GM12872 (cell line): ENCODE measurements at regions not wholly inside any gene's neighbourhood (a gene's known extent, or its start where the extent isn't known, plus 50 kb on each side); places are given as distances from the start of the nearest gene placed in this dataset.

Source experiments
- CTCF ChIP-seq: IDR thresholded peaks from 3 replicates; pipeline ENCODE4 v1.5.1; 2011; ENCODE audit warnings: low read depth, mild to moderate bottlenecking, low read length, moderate library complexity; ENCODE audit not compliant: insufficient read depth

DNA sequence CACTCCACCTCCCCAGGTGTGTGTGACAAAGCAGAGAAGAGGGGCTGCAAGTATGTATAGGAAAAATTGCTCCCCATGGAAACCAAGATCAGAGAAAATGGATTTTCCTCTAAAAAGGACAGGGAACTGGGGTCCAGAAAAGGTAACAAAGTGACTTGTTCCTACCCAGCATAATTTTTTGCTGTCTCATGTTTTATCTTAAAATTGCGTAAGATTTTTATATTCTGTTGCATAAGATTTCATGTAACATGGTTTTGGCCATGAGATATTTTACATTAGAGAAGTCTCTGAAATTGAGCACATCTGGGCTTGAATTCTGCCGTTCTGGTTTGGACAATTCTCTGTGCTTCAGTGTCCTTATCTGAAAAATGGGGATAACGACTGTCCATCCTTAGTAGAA is 335.7 kb upstream of the RORA start:
- no peak for TF ChIP-seq CTCF

- no peak for TF ChIP-seq CTCF
These were observed 329.4 kb upstream of the RORA start for GRCh38 chr15:61558172-61559136.

- TF ChIP-seq CTCF, result no peak
These were observed 327.0 kb upstream of the RORA start for GRCh38 chr15:61556037-61556648.

GRCh38 chr15:61549727-61550126 is 320.6 kb upstream of the RORA start:
- TF ChIP-seq CTCF, result no peak

DNA sequence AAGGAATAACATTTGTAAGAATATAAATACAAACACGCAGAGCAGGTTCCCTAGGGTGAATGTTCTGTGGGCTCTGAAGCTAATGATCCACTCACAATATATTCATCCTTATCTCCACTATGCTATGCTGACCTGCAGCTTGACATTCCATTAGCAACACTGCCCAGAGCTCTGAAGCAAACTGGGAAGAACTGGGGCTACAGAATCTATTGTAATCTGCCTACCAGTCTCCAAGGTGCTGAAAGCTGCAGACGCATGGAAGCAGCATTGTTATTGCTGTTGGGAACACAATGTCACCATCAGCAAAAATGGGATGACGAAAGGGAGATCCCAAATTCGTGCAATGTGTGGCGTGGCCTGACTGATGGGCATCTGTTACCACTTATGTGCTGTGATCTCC is 316.7 kb upstream of the RORA start:
- no peak for TF ChIP-seq CTCF

- no peak for TF ChIP-seq CTCF
These were observed 312.4 kb upstream of the RORA start for GRCh38 chr15:61541516-61541915.

GRCh38 chr15:61537337-61537736 is 308.2 kb upstream of the RORA start:
- TF ChIP-seq CTCF, result no peak
